Left ventricle myocardium inferior (tissue), 1 donor: ENCODE measurements at regions not wholly inside any gene's neighbourhood (a gene's known extent, or its start where the extent isn't known, plus 50 kb on each side); places are given as distances from the start of the nearest gene placed in this dataset.
"Not testable (repeated sequence)": the region's sequence is repeated elsewhere in the genome, so short reads cannot be mapped to it uniquely, and the experiment has no call there.

ENCODE experiments used
- DNase-seq: peaks from one replicate; pipeline ENCODE4 v3.0.0-alpha.2; 2020
- H3K27ac ChIP-seq: fragments of 200-600 bp; replicated peaks from 2 replicates; pipeline ENCODE4 v1.8.0; 2021
- H3K27me3 ChIP-seq: fragments of 200-600 bp; 2 replicates; pipeline ENCODE4 v1.8.0; 2021; ENCODE audit warnings: low read depth
- H3K36me3 ChIP-seq: fragments of 200-600 bp; 2 replicates; pipeline ENCODE4 v1.8.0; 2021
- H3K4me1 ChIP-seq: fragments of 200-600 bp; 2 replicates; pipeline ENCODE4 v1.8.0; 2021
- H3K4me3 ChIP-seq: fragments of 200-600 bp; 2 replicates; pipeline ENCODE4 v1.8.0; 2021; ENCODE audit warnings: mild to moderate bottlenecking, moderate library complexity
- H3K9me3 ChIP-seq: fragments of 200-600 bp; replicated peaks from 2 replicates; pipeline ENCODE4 v1.8.0; 2021
- CTCF ChIP-seq: fragments of 200-600 bp; IDR thresholded peaks from 2 replicates; pipeline ENCODE4 v1.8.0; 2021; ENCODE audit warnings: antibody characterized with exemption, mild to moderate bottlenecking, borderline replicate concordance
- intact Hi-C: fragments of 100-400 bp; cut with micrococcal nuclease; formaldehyde crosslinking; loops from one replicate; pipeline ENCODE4 v1.11.0; 2022
- donor health status: DM: no; HTN: yes; CAD: no; lungs with severe emphysema.

GRCh38 chr21:16455526-16455925 is 725.7 kb downstream of the USP25 start:
- no peak for TF ChIP-seq CTCF

GRCh38 chr21:16455978-16456377 is 726.2 kb downstream of the USP25 start:
- peak overlapping the region; percentile 77 for H3K27ac ChIP-seq
- H3K27me3 ChIP-seq = no peaks in the 10 kb centered on the region
- no peak overlapping the region for H3K4me3 ChIP-seq
- TF ChIP-seq CTCF = no peak
- intact Hi-C loops = no loop called here
- H3K4me1 ChIP-seq = peaks cover 76% of the 10 kb centered on the region
- no peaks in the 10 kb centered on the region for H3K9me3 ChIP-seq
- DNase-seq = no peak
- no peaks in the 10 kb centered on the region for H3K36me3 ChIP-seq

More at GRCh38 chr21:16455526-16455925, 725.7 kb downstream of the USP25 start:
- no peak for DNase-seq
- Histone ChIP-seq H3K27ac (peak overlapping the region; percentile 77), H3K36me3 (no peaks in the 10 kb centered on the region), H3K27me3 (no peaks in the 10 kb centered on the region), H3K9me3 (no peaks in the 10 kb centered on the region), H3K4me3 (no peak overlapping the region), H3K4me1 (peaks cover 81% of the 10 kb centered on the region)
- intact Hi-C loops = no loop called here

GRCh38 chr21:16457498-16457897 is 727.7 kb downstream of the USP25 start:
- peaks cover 71% of the 10 kb centered on the region for H3K4me1 ChIP-seq
- peak overlapping the region; percentile 77 for H3K27ac ChIP-seq
- DNase-seq = no peak
- H3K4me3 ChIP-seq = peak overlapping the region; percentile 51
- no peaks in the 10 kb centered on the region for H3K27me3 ChIP-seq
- TF ChIP-seq CTCF = no peak
- no peaks in the 10 kb centered on the region for H3K9me3 ChIP-seq
- no peaks in the 10 kb centered on the region for H3K36me3 ChIP-seq
- intact Hi-C loops = no loop called here

GRCh38 chr21:16460936-16461335 is 731.2 kb downstream of the USP25 start:
- peaks cover 11% of the 10 kb centered on the region for H3K9me3 ChIP-seq
- H3K4me1 ChIP-seq = peaks cover 47% of the 10 kb centered on the region
- intact Hi-C loops = no loop called here
- H3K27me3 ChIP-seq = no peaks in the 10 kb centered on the region
- no peak overlapping the region for H3K4me3 ChIP-seq
- peaks cover 5% of the 10 kb centered on the region for H3K36me3 ChIP-seq
- H3K27ac ChIP-seq = no peak overlapping the region
- TF ChIP-seq CTCF = no peak
- DNase-seq = no peak

- H3K36me3 ChIP-seq, H3K4me3 ChIP-seq, DNase-seq, H3K27me3 ChIP-seq, H3K27ac ChIP-seq, intact Hi-C loops: not testable (repeated sequence)
- peaks cover 17% of the 10 kb centered on the region for H3K4me1 ChIP-seq
- H3K9me3 ChIP-seq = peaks cover 11% of the 10 kb centered on the region
Measured at GRCh38 chr21:16464211-16464889, 734.6 kb downstream of the USP25 start.

- intact Hi-C loops = no loop called here
- no peak for DNase-seq
- H3K9me3 ChIP-seq = peaks cover 8% of the 10 kb centered on the region
Measured at GRCh38 chr21:16468184-16468583, 738.4 kb downstream of the USP25 start.

More at GRCh38 chr21:16468184-16468583, 738.4 kb downstream of the USP25 start:
- Histone ChIP-seq H3K4me3 (no peak overlapping the region), H3K36me3 (peaks cover 5% of the 10 kb centered on the region), H3K27me3 (no peaks in the 10 kb centered on the region), H3K4me1 (peaks cover 32% of the 10 kb centered on the region), H3K27ac (no peak overlapping the region)
- TF ChIP-seq CTCF = no peak
